ENCODE measurements at regions not wholly inside any gene's neighbourhood (a gene's known extent, or its start where the extent isn't known, plus 50 kb on each side); places are given as distances from the start of the nearest gene placed in this dataset.

- Mint-ChIP-seq H3K27me3 (no peaks in the 10 kb centered on the region), H3K4me1 (ENCODE audit: low read depth) (peaks cover 31% of the 10 kb centered on the region), H3K9me3 (no peaks in the 10 kb centered on the region), H3K4me3 (no peak overlapping the region), H3K36me3 (no peaks in the 10 kb centered on the region), H3K27ac (no peak overlapping the region)
- intact Hi-C loops (cut with micrococcal nuclease): no loop called here
- DNase-seq: no peak
- ChIA-PET POLR2A (no interaction called here), CTCF (interaction anchor here (0.6 to 1.2 kb wide), 4 partner anchors 10 to 188 kb away, joined by 3 to 4 read pairs (median 3); no protein-coding TSS in a partner anchor)
Measured at GRCh38 chr2:234218266-234219045, 168.0 kb downstream of the SPP2 start.

DNA sequence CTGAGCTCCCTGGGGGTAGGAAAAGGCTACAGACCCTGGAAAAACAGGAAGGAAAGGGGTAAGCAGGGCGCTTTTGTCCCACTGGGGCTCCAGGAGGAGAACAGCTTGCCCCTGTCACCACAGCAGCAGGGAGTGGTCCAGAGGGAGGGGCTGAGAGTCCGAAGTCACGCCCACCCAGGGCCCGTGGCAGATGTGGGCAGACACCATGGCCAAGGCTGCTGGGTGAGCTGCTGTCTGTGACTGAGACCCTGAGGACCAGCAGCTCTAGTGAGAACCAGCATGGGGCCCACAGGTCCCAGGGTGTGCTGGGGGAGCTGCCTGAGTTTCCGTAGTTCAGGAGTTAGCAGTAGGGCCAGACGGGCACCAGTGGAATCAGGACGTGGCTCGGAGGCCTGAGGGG lies 162.0 kb downstream of the SPP2 start:
- H3K9me3 Mint-ChIP-seq: peaks cover 1% of the 10 kb centered on the region
- no peaks in the 10 kb centered on the region for H3K36me3 Mint-ChIP-seq
- H3K27ac Mint-ChIP-seq: no peak overlapping the region
- no peak for DNase-seq
- no peaks in the 10 kb centered on the region for H3K27me3 Mint-ChIP-seq
- POLR2A ChIA-PET: interaction anchor here (0.6 kb wide), 1 partner anchor 280 kb away, joined by 4 read pairs; no protein-coding TSS in a partner anchor
- intact Hi-C loops (cut with micrococcal nuclease): no loop called here
- peaks cover 15% of the 10 kb centered on the region for H3K4me1 Mint-ChIP-seq (ENCODE audit: low read depth)
- H3K4me3 Mint-ChIP-seq: no peak overlapping the region
- CTCF ChIA-PET: interaction anchor here (0.9 kb wide), 1 partner anchor 9 kb away, joined by 3 read pairs; no protein-coding TSS in a partner anchor

- Mint-ChIP-seq H3K27me3 (no peaks in the 10 kb centered on the region), H3K27ac (no peak overlapping the region), H3K4me1 (ENCODE audit: low read depth) (peaks cover 8% of the 10 kb centered on the region), H3K36me3 (peaks cover 2% of the 10 kb centered on the region), H3K4me3 (no peak overlapping the region), H3K9me3 (peaks cover 8% of the 10 kb centered on the region)
- POLR2A ChIA-PET: interaction anchor here (0.6 kb wide), 1 partner anchor 280 kb away, joined by 4 read pairs; no protein-coding TSS in a partner anchor
- intact Hi-C loops (cut with micrococcal nuclease): no loop called here
- no peak for DNase-seq
- CTCF ChIA-PET: no interaction called here
Measured at GRCh38 chr2:234211797-234212196, 161.3 kb downstream of the SPP2 start.

GRCh38 chr2:234206738-234207137 lies 156.2 kb downstream of the SPP2 start:
- Mint-ChIP-seq H3K36me3 (peaks cover 2% of the 10 kb centered on the region), H3K4me1 (ENCODE audit: low read depth) (peaks cover 7% of the 10 kb centered on the region), H3K27ac (no peak overlapping the region), H3K4me3 (no peak overlapping the region), H3K9me3 (peaks cover 21% of the 10 kb centered on the region), H3K27me3 (no peaks in the 10 kb centered on the region)
- CTCF ChIA-PET: no interaction called here
- DNase-seq: no peak
- intact Hi-C loops (cut with micrococcal nuclease): no loop called here
- POLR2A ChIA-PET: no interaction called here

- no peaks in the 10 kb centered on the region for H3K27me3 Mint-ChIP-seq
- H3K36me3 Mint-ChIP-seq: peaks cover 2% of the 10 kb centered on the region
- POLR2A ChIA-PET: no interaction called here
- no peak overlapping the region for H3K27ac Mint-ChIP-seq
- peaks cover 7% of the 10 kb centered on the region for H3K4me1 Mint-ChIP-seq (ENCODE audit: low read depth)
- H3K4me3 Mint-ChIP-seq: no peak overlapping the region
- DNase-seq: no peak
- peaks cover 21% of the 10 kb centered on the region for H3K9me3 Mint-ChIP-seq
- intact Hi-C loops (cut with micrococcal nuclease): no loop called here
- CTCF ChIA-PET: no interaction called here
Measured at GRCh38 chr2:234204480-234204879, 154.0 kb downstream of the SPP2 start.

- peaks cover 21% of the 10 kb centered on the region for H3K9me3 Mint-ChIP-seq
- peaks cover 2% of the 10 kb centered on the region for H3K36me3 Mint-ChIP-seq
- no peaks in the 10 kb centered on the region for H3K27me3 Mint-ChIP-seq
- no peak for DNase-seq
- intact Hi-C loops (cut with micrococcal nuclease): no loop called here
- POLR2A ChIA-PET: no interaction called here
- peak overlapping the region; percentile 18 for H3K27ac Mint-ChIP-seq
- H3K4me1 Mint-ChIP-seq (ENCODE audit: low read depth): peaks cover 7% of the 10 kb centered on the region
- CTCF ChIA-PET: interaction anchor here (1.1 to 1.4 kb wide), 2 partner anchors 10 to 11 kb away, joined by 3 read pairs; no protein-coding TSS in a partner anchor
- no peak overlapping the region for H3K4me3 Mint-ChIP-seq
Measured at GRCh38 chr2:234203135-234203984, 152.9 kb downstream of the SPP2 start.

GRCh38 chr2:234202601-234203000 lies 152.1 kb downstream of the SPP2 start:
- intact Hi-C loops (cut with micrococcal nuclease): no loop called here
- ChIA-PET POLR2A (no interaction called here), CTCF (interaction anchor here (1.1 to 1.4 kb wide), 2 partner anchors 10 to 12 kb away, joined by 3 read pairs; no protein-coding TSS in a partner anchor)
- H3K4me3 Mint-ChIP-seq: no peak overlapping the region
- no peak overlapping the region for H3K27ac Mint-ChIP-seq
- H3K27me3 Mint-ChIP-seq: no peaks in the 10 kb centered on the region
- H3K4me1 Mint-ChIP-seq (ENCODE audit: low read depth): peaks cover 7% of the 10 kb centered on the region
- H3K9me3 Mint-ChIP-seq: peaks cover 21% of the 10 kb centered on the region
- H3K36me3 Mint-ChIP-seq: peaks cover 2% of the 10 kb centered on the region
- no peak for DNase-seq

- Mint-ChIP-seq H3K9me3 (peaks cover 12% of the 10 kb centered on the region), H3K27me3 (no peaks in the 10 kb centered on the region), H3K27ac (no peak overlapping the region), H3K36me3 (no peaks in the 10 kb centered on the region), H3K4me1 (ENCODE audit: low read depth) (peaks cover 7% of the 10 kb centered on the region), H3K4me3 (no peak overlapping the region)
- ChIA-PET CTCF (no interaction called here), POLR2A (no interaction called here)
- intact Hi-C loops (cut with micrococcal nuclease): no loop called here
- no peak for DNase-seq
Measured at GRCh38 chr2:234199996-234200395, 149.5 kb downstream of the SPP2 start.

DNA sequence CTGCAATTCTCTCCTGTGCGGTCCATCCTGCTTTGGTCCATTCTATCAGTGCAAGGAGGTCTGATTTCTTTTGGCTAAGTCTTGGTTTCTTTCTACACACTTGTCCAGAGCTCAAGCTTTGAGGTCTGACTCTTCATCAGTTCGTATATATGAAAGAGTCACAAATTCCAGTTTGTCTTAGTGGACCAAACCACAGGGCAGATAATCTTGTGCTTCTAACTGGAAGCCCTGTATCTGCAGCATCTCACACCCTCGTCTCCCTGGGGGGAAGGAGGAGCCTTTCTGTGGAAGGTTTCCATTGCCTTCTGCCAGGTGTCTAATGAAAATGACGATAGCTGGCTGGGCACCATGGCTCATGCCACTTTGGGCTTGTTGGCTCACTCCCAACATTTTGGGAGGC lies 148.5 kb downstream of the SPP2 start:
- H3K9me3 Mint-ChIP-seq: peaks cover 7% of the 10 kb centered on the region
- peaks cover 7% of the 10 kb centered on the region for H3K4me1 Mint-ChIP-seq (ENCODE audit: low read depth)
- H3K27ac Mint-ChIP-seq: no peak overlapping the region
- H3K27me3 Mint-ChIP-seq: no peaks in the 10 kb centered on the region
- no peaks in the 10 kb centered on the region for H3K36me3 Mint-ChIP-seq
- no peak for DNase-seq
- POLR2A ChIA-PET: no interaction called here
- CTCF ChIA-PET: no interaction called here
- no peak overlapping the region for H3K4me3 Mint-ChIP-seq
- intact Hi-C loops (cut with micrococcal nuclease): no loop called here

DNA sequence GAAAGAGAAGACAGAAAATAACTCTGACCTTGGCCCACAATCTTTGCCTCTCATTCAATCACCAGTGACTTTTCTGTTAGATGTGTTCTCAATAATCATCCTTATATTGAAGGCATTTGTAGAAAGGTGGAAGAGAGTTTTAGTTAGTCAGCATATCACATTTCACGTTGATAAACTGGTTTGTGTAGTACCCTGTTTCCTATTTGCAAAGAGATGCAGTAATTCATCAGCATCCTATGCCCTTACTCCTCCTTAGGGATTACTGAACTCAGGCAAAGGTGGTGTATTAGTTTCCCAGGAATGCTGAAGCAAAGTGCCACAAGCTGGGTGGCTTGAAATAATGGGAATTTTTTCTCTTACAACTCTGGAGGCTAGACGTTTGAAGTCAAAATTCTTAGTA lies 145.0 kb downstream of the SPP2 start:
- no peak for DNase-seq

GRCh38 chr2:234193977-234194563 lies 143.6 kb downstream of the SPP2 start:
- Mint-ChIP-seq H3K4me1 (ENCODE audit: low read depth) (no peaks in the 10 kb centered on the region), H3K27ac (no peak overlapping the region), H3K36me3 (no peaks in the 10 kb centered on the region), H3K9me3 (no peaks in the 10 kb centered on the region), H3K4me3 (no peak overlapping the region), H3K27me3 (peaks cover 1% of the 10 kb centered on the region)
- CTCF ChIA-PET: interaction anchor here (0.7 kb wide), 1 partner anchor 34 kb away, joined by 3 read pairs; no protein-coding TSS in a partner anchor
- POLR2A ChIA-PET: no interaction called here
- intact Hi-C loops (cut with micrococcal nuclease): no loop called here
- no peak for DNase-seq

More for the DNA sequence above, 145.0 kb downstream of the SPP2 start:
- ChIA-PET POLR2A (no interaction called here), CTCF (no interaction called here)
- no peaks in the 10 kb centered on the region for H3K9me3 Mint-ChIP-seq
- H3K4me3 Mint-ChIP-seq: no peak overlapping the region
- no peak overlapping the region for H3K27ac Mint-ChIP-seq
- H3K27me3 Mint-ChIP-seq: peaks cover 1% of the 10 kb centered on the region
- intact Hi-C loops (cut with micrococcal nuclease): no loop called here
- no peaks in the 10 kb centered on the region for H3K4me1 Mint-ChIP-seq (ENCODE audit: low read depth)
- H3K36me3 Mint-ChIP-seq: no peaks in the 10 kb centered on the region

GRCh38 chr2:234191819-234192407 lies 141.4 kb downstream of the SPP2 start:
- ChIA-PET CTCF (interaction anchor here (1.3 to 1.4 kb wide), 2 partner anchors 26 to 56 kb away, joined by 4 to 7 read pairs; no protein-coding TSS in a partner anchor), POLR2A (no interaction called here)

More at GRCh38 chr2:234191819-234192407, 141.4 kb downstream of the SPP2 start:
- peaks cover 1% of the 10 kb centered on the region for H3K27me3 Mint-ChIP-seq
- H3K27ac Mint-ChIP-seq: no peak overlapping the region
- no peaks in the 10 kb centered on the region for H3K9me3 Mint-ChIP-seq
- H3K4me3 Mint-ChIP-seq: no peak overlapping the region
- no peaks in the 10 kb centered on the region for H3K4me1 Mint-ChIP-seq (ENCODE audit: low read depth)
- intact Hi-C loops (cut with micrococcal nuclease): no loop called here
- peaks cover 2% of the 10 kb centered on the region for H3K36me3 Mint-ChIP-seq
- no peak for DNase-seq

Measured in activated CD4-positive, alpha-beta memory T cell treated with anti-CD3 and anti-CD28 coated beads for 36 hours (primary cell).